Endothelial cell of umbilical vein (primary cell): ENCODE measurements at regions not wholly inside any gene's neighbourhood (a gene's known extent, or its start where the extent isn't known, plus 50 kb on each side); places are given as distances from the start of the nearest gene placed in this dataset.

ENCODE experiments used
- BruUV-seq: library from RNA; stranded (reverse); fragments of 400-500 nt; replicated peaks from 2 replicates; lab custom pipeline; 2021; lab: Mats Ljungman, UMichigan
- CTCF ChIA-PET: fragments of 300-600, 350-600 bp; sonication (Branson Sonifier 250); formaldehyde crosslinking; loops from one replicate; lab custom pipeline; 2021; ENCODE audit warnings: antibody characterized with exemption, inconsistent platforms; lab: Charles Lee
- POLR2A ChIA-PET: fragments of 300-600, 350-600 bp; sonication (Branson Sonifier 250); formaldehyde crosslinking; loops from one replicate; lab custom pipeline; 2021; ENCODE audit warnings: antibody characterized with exemption, inconsistent platforms; lab: Charles Lee
- DNase-seq: peaks from one replicate; pipeline ENCODE4 v3.0.0-alpha.2; 2011; ENCODE audit warnings: low read depth, low spot score
- FAIRE-seq: peaks from 2 replicates; lab custom pipeline; 2011; peaks lifted over from hg19 to GRCh38; lab: Jason Lieb, UNC
- H2AFZ ChIP-seq: 2 replicates; pipeline ENCODE4 v1.6.0; 2012; ENCODE audit warnings: low read depth, low read length, control low read depth, inconsistent platforms
- H3K27ac ChIP-seq: 2 replicates; pipeline ENCODE4 v1.5.1; 2011; ENCODE audit warnings: low read depth, mild to moderate bottlenecking, control low read depth, low read length, moderate library complexity; ENCODE audit not compliant: insufficient read depth
- H3K27me3 ChIP-seq, 2 experiments: 2 replicates each; pipeline versions ENCODE4 v1.6.0 to v1.6.1; 2011; ENCODE audit warnings: low read length in 2 of 2, mixed read lengths in 1 of 2; ENCODE audit not compliant: control insufficient read depth in 2 of 2, insufficient read depth in 2 of 2
- H3K36me3 ChIP-seq, 2 experiments: 2 replicates in 1 of 2; 3 replicates in 1 of 2; pipeline ENCODE4 v1.5.1; 2011; ENCODE audit warnings: low read length in 2 of 2, mild to moderate bottlenecking in 1 of 2, moderate library complexity in 1 of 2; ENCODE audit not compliant: control insufficient read depth in 2 of 2, insufficient read depth in 2 of 2; ENCODE audit errors: extremely low read depth in 1 of 2
- H3K4me1 ChIP-seq: 3 replicates; pipeline ENCODE4 v1.5.1; 2011; ENCODE audit warnings: mild to moderate bottlenecking, low read length; ENCODE audit not compliant: control insufficient read depth, insufficient read depth; ENCODE audit errors: extremely low read depth
- H3K4me2 ChIP-seq: 2 replicates; pipeline ENCODE4 v1.6.1; 2011; ENCODE audit warnings: low read length, control low read depth, mixed read lengths; ENCODE audit not compliant: insufficient read depth
- H3K4me3 ChIP-seq, 3 experiments: fragments of 200-600 bp in 1 of 3; sonication (generic), shearing (Covaris generic) in 1 of 3; replicated peaks in 1 of 3; 2 replicates each; pipeline ENCODE4 v1.5.1; 2011 to 2016; ENCODE audit warnings: control low read depth in 3 of 3, low read length in 3 of 3, mild to moderate bottlenecking in 2 of 3, inconsistent platforms in 1 of 3, low read depth in 1 of 3, moderate library complexity in 1 of 3; ENCODE audit not compliant: insufficient read depth in 1 of 3
- H3K79me2 ChIP-seq: 2 replicates; pipeline ENCODE4 v1.6.0; 2012; ENCODE audit warnings: low read length, inconsistent platforms; ENCODE audit not compliant: control insufficient read depth, insufficient read depth
- H3K9ac ChIP-seq: replicated peaks from 2 replicates; pipeline ENCODE3; 2011; ENCODE audit warnings: low read length, control low read depth; ENCODE audit not compliant: insufficient read depth; ENCODE audit errors: extremely low read depth
- H3K9me1 ChIP-seq: replicated peaks from 3 replicates; pipeline ENCODE4 v1.6.0; 2011; ENCODE audit warnings: mild to moderate bottlenecking, low read length; ENCODE audit not compliant: control insufficient read depth, insufficient read depth; ENCODE audit errors: extremely low read depth
- H3K9me3 ChIP-seq: replicated peaks from 2 replicates; pipeline ENCODE4 v1.5.1; 2012; ENCODE audit warnings: low read length, inconsistent platforms; ENCODE audit not compliant: control insufficient read depth, insufficient read depth
- H4K20me1 ChIP-seq: replicated peaks from 2 replicates; pipeline ENCODE3; 2011; ENCODE audit warnings: mild to moderate bottlenecking, low read length; ENCODE audit not compliant: control insufficient read depth, insufficient read depth; ENCODE audit errors: extremely low read depth
- EZH2 ChIP-seq: IDR thresholded peaks from 2 replicates; pipeline ENCODE4 v1.6.1; 2012; ENCODE audit warnings: borderline replicate concordance, low read depth, mild to moderate bottlenecking, moderate library complexity, low read length, inconsistent platforms; ENCODE audit not compliant: severe bottlenecking
- FOS ChIP-seq: IDR thresholded peaks from 2 replicates; pipeline ENCODE4 v1.6.1; 2011; ENCODE audit warnings: mild to moderate bottlenecking, low read length, moderate library complexity, borderline replicate concordance; ENCODE audit not compliant: insufficient read depth
- GATA2 ChIP-seq: IDR thresholded peaks from 2 replicates; pipeline ENCODE4 v1.7.0; 2011; ENCODE audit warnings: low read depth, mild to moderate bottlenecking, moderate library complexity, mixed read lengths, low read length; ENCODE audit not compliant: insufficient read length, insufficient read depth
- JUN ChIP-seq: IDR thresholded peaks from 2 replicates; pipeline ENCODE4 v1.6.1; 2011; ENCODE audit warnings: borderline replicate concordance, low read depth; ENCODE audit not compliant: insufficient read length, insufficient read depth
- MYC ChIP-seq: IDR thresholded peaks from one replicate; pipeline ENCODE4 v1.6.1; 2011; ENCODE audit warnings: mild to moderate bottlenecking, low read depth, low read length
- POLR2A ChIP-seq: IDR thresholded peaks from 2 replicates; pipeline ENCODE4 v1.6.1; 2012; ENCODE audit warnings: low read depth, mild to moderate bottlenecking, control low read depth, low read length
- POLR2AphosphoS5 ChIP-seq: IDR thresholded peaks from 2 replicates; pipeline ENCODE4 v1.6.1; 2012; ENCODE audit warnings: low read depth, mild to moderate bottlenecking, control low read depth, low read length, moderate library complexity; ENCODE audit not compliant: insufficient read depth
- dilution Hi-C: fragments of 300-500 bp; cut with MboI; formaldehyde crosslinking; loops from one replicate; pipeline ENCODE4 v1.15.0; 2019; ENCODE audit warnings: low sequenced_read_pairs; ENCODE audit not compliant: extremely low pct_ligation_motif_present
- intact Hi-C: fragments of 100-400 bp; cut with micrococcal nuclease; formaldehyde crosslinking; loops from one replicate; pipeline ENCODE4 v1.10.0; 2022
- TF ChIP-seq, protein P1 (sequence below), 2 donors: IDR thresholded peaks; 1 replicate in 1 of 2; 2 replicates in 1 of 2; pipeline ENCODE4 v1.5.1; 2011; ENCODE audit warnings: low read length in 2 of 2, mild to moderate bottlenecking in 2 of 2, moderate library complexity in 2 of 2, control low read depth in 1 of 2, inconsistent platforms in 1 of 2, low read depth in 1 of 2; ENCODE audit not compliant: insufficient read depth in 1 of 2; ENCODE audit errors: extremely low read depth in 1 of 2
- TF ChIP-seq, protein P2 (sequence below): IDR thresholded peaks from 2 replicates; pipeline ENCODE4 v1.6.1; 2011; ENCODE audit not compliant: insufficient read depth, insufficient read length

DNA sequence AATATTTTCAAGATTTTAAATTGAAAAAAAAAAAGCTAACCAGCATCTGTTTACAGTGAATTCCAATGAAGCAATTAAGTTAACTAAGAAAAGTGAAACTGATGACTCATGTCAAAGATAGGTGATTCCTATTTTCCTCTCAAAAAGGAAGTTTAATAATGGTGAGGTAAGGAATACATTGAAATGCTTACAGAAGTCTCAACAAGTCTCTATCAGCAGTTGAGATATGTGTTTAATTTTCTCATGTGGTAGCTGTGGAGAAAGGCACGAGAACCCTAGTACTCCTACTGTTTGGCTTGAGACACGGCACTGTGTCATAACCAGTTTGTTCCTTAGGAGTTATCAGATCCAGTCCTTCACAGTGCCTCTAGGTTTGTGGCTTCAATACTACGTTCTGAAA is 114.5 kb downstream of the SLC25A46 start:
- Histone ChIP-seq H3K27me3 (no peaks in the 10 kb centered on the region), H3K36me3 (no peaks in the 10 kb centered on the region), H3K79me2 (no peaks in the 10 kb centered on the region), H3K4me3 (no peak overlapping the region), H4K20me1 (no peaks in the 10 kb centered on the region), H3K9me1 (no peaks in the 10 kb centered on the region), H3K9me3 (no peaks in the 10 kb centered on the region), H3K4me1 (no peaks in the 10 kb centered on the region), H2AFZ (no peak overlapping the region), H3K27ac (no peak overlapping the region), H3K4me2 (no peak overlapping the region), H3K9ac (no peak overlapping the region)
- ChIA-PET POLR2A (no interaction called here), CTCF (no interaction called here)
- BruUV-seq, result no TSS peak
- FAIRE-seq (no peak), DNase-seq (no peak)
- intact Hi-C loops (no loop called here), dilution Hi-C loops (no loop called here)
- TF ChIP-seq, protein P1, sequence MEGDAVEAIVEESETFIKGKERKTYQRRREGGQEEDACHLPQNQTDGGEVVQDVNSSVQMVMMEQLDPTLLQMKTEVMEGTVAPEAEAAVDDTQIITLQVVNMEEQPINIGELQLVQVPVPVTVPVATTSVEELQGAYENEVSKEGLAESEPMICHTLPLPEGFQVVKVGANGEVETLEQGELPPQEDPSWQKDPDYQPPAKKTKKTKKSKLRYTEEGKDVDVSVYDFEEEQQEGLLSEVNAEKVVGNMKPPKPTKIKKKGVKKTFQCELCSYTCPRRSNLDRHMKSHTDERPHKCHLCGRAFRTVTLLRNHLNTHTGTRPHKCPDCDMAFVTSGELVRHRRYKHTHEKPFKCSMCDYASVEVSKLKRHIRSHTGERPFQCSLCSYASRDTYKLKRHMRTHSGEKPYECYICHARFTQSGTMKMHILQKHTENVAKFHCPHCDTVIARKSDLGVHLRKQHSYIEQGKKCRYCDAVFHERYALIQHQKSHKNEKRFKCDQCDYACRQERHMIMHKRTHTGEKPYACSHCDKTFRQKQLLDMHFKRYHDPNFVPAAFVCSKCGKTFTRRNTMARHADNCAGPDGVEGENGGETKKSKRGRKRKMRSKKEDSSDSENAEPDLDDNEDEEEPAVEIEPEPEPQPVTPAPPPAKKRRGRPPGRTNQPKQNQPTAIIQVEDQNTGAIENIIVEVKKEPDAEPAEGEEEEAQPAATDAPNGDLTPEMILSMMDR (IDR thresholded peaks at IDR 0.05; ENCODE audit: extremely low read depth in 1 of 2, insufficient read depth in 1 of 2, low read depth in 1 of 2, low read length in 2 of 2), result no peak
- TF ChIP-seq FOS, result peak; percentile 52
- TF ChIP-seq EZH2, result no peak

DNA sequence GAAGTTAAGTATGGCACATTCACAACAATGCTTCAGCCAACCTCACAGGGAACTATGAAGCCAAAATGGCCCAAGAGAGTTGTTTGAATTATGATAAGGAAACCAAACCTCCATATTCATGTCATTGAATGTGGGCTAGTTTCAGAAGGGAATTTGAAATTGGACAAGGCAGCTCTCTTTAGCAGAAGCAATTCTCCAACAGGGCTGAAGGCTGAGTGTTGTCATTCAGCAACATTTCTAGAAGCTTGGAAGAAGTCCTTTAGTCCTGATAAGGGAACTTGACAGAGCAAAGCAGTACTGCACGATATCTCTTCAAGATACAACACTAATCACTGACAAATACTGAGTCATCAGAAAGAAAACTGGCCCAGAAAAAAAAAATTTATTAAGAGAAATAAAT is 115.4 kb downstream of the SLC25A46 start:
- Histone ChIP-seq H2AFZ (no peak overlapping the region), H3K27me3 (no peaks in the 10 kb centered on the region), H3K27ac (no peak overlapping the region), H3K4me2 (no peak overlapping the region), H3K9me1 (no peaks in the 10 kb centered on the region), H3K9me3 (no peaks in the 10 kb centered on the region), H3K36me3 (no peaks in the 10 kb centered on the region), H3K4me1 (no peaks in the 10 kb centered on the region), H4K20me1 (no peaks in the 10 kb centered on the region), H3K79me2 (no peaks in the 10 kb centered on the region), H3K9ac (no peak overlapping the region), H3K4me3 (no peak overlapping the region)
- intact Hi-C loops, result no loop called here
- CTCF ChIA-PET, result no interaction called here
- dilution Hi-C loops, result no loop called here
- POLR2A ChIA-PET, result no interaction called here
- TF ChIP-seq, protein P2, sequence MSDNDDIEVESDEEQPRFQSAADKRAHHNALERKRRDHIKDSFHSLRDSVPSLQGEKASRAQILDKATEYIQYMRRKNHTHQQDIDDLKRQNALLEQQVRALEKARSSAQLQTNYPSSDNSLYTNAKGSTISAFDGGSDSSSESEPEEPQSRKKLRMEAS, result no peak
- TF ChIP-seq FOS (no peak), POLR2AphosphoS5 (no peak), EZH2 (no peak), POLR2A (no peak), GATA2 (no peak), MYC (no peak), JUN (no peak)
- TF ChIP-seq, protein P1 (IDR thresholded peaks at IDR 0.05; ENCODE audit: extremely low read depth in 1 of 2, insufficient read depth in 1 of 2, low read depth in 1 of 2, low read length in 2 of 2), result no peak
- no peak for DNase-seq
- no TSS peak for BruUV-seq
- FAIRE-seq, result no peak
